B cell (primary cell): ENCODE measurements at regions not wholly inside any gene's neighbourhood (a gene's known extent, or its start where the extent isn't known, plus 50 kb on each side); places are given as distances from the start of the nearest gene placed in this dataset.

Experiments used
- EZH2 ChIP-seq: IDR thresholded peaks from 2 replicates; pipeline ENCODE4 v1.6.1; 2012; ENCODE audit warnings: borderline replicate concordance, low read depth, mild to moderate bottlenecking, moderate library complexity, low read length; ENCODE audit not compliant: insufficient read depth, poor library complexity, severe bottlenecking
- TF ChIP-seq, protein P1 (sequence below): fragments of 200-600 bp; IDR thresholded peaks from one replicate; pipeline ENCODE4 v1.8.0; 2022; ENCODE audit warnings: antibody characterized with exemption, mild to moderate bottlenecking

GRCh38 chr10:43970717-43971116 lies 322.0 kb upstream of the ZNF32 start:
- TF ChIP-seq EZH2: no peak
- TF ChIP-seq, protein P1, sequence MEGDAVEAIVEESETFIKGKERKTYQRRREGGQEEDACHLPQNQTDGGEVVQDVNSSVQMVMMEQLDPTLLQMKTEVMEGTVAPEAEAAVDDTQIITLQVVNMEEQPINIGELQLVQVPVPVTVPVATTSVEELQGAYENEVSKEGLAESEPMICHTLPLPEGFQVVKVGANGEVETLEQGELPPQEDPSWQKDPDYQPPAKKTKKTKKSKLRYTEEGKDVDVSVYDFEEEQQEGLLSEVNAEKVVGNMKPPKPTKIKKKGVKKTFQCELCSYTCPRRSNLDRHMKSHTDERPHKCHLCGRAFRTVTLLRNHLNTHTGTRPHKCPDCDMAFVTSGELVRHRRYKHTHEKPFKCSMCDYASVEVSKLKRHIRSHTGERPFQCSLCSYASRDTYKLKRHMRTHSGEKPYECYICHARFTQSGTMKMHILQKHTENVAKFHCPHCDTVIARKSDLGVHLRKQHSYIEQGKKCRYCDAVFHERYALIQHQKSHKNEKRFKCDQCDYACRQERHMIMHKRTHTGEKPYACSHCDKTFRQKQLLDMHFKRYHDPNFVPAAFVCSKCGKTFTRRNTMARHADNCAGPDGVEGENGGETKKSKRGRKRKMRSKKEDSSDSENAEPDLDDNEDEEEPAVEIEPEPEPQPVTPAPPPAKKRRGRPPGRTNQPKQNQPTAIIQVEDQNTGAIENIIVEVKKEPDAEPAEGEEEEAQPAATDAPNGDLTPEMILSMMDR: no peak
